G401.6 (cell line): ENCODE measurements at regions not wholly inside any gene's neighbourhood (a gene's known extent, or its start where the extent isn't known, plus 50 kb on each side); places are given as distances from the start of the nearest gene placed in this dataset.

Experiments
- FAIRE-seq: peaks from 2 replicates; lab custom pipeline; 2012; peaks lifted over from hg19 to GRCh38; lab: Jason Lieb, UNC

DNA sequence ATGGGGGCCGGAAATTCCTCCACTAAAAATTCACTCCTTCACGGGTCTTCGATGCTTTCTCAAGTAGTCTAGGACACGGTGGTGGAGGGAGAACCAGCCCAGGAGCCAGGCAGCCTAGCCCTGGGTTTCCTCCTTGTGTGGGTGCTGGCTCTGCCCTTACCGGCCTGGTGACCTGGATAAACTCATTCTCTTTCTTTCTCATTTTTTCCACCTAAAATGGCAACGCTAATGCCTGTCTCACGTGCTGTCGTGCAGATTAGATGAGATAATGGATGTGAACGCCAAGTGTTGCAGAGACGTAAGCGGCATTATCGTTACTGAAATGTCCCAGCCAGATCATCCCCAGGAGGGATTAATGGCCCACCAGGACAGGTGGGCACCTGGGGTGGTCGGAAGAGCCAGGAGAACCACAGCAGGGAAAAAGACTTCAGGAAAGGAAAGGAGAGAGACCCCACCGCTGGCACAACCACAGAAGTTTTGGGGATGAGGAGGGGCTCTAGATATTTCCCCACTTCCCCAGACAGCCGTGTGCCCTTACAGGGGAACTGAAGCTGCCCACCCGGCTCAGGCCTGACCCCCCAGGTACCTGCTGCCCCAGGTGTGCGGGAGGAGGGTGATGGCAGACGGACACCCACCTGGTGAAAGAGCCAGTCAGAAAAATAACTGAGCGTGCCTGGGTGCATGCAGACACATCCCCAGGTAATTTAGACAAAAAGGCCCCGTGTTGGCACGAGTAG, 100.8 kb upstream of the ASAP2 start:
- FAIRE-seq, result no peak

- FAIRE-seq, result no peak
These were observed 100.3 kb upstream of the MBOAT2 start for GRCh38 chr2:9103663-9104277.

- FAIRE-seq, result no peak
These were observed 99.6 kb upstream of the MBOAT2 start for GRCh38 chr2:9102861-9103662.

DNA sequence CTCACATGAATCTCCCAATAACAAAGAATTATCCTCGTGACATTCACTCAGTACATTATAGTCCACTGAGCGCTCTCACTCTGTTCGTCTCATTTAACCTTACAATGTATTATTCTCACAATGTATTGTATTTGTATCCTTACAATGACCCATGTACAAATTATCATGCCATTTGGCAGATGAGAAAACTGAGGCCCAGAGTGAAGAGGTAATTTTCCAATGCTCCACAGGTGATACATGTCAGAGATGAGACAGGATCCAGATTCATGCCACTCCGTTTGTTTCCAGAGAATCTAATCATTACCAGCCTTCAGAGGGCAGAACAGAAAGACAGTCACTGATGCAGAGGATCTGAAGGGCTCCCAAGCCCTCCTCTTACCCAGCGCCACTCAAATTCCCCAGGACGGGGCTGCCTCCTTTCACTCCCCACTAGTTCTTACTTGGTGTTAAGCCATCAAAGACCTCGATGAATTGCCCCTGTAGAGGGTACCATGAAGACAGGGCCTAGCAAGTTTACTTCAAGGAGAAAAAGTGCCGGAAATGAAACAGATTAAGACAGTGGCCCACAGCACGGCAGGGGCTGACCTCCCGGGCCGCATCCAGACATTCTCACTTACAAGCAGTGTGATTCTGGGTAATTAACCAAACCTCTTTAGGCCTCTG, 98.4 kb upstream of the MBOAT2 start:
- no peak for FAIRE-seq

GRCh38 chr2:9100080-9100876, 96.8 kb upstream of the MBOAT2 start:
- no peak for FAIRE-seq

DNA sequence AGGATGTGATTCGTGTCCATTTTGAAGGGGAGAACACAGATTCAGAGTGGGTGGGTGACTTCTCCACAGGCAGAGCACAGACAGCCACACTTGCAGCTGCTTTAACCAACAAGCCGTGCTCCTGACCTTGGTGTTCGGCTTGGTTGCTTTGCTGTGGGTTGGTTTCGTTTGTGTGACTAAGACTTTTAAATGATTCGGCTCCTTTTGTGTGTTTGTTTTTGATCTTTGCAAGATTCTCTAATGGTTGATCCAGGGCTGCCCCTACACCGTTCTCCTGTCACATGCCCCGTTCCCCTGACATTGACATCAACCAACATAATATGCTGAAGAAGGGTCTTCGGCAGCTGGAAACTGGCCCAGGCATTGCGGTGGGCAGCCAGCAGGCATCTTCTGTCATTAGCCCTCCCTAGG, 95.9 kb upstream of the MBOAT2 start:
- no peak for FAIRE-seq

- FAIRE-seq, result no peak
These were observed 94.4 kb upstream of the MBOAT2 start for GRCh38 chr2:9097892-9098291.

DNA sequence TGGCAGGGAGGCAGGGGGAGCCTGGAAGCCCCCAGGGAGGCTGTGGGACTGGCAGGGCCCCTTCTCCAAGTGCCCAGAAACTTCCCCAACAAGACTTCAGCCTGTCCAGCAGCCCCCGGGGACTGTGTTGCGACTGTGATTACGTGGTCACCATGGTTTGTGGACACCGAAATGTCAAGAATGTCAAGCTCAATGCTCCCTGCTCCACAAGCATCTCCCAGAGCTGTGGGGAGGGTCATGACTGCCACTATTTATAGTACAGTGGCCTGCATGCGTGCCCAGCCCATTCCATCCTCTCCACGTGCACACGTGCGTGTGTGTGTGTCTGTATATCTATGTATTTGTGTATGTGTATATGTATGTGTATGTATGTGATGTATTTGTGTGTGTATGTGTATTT, 93.8 kb upstream of the MBOAT2 start:
- no peak for FAIRE-seq

DNA sequence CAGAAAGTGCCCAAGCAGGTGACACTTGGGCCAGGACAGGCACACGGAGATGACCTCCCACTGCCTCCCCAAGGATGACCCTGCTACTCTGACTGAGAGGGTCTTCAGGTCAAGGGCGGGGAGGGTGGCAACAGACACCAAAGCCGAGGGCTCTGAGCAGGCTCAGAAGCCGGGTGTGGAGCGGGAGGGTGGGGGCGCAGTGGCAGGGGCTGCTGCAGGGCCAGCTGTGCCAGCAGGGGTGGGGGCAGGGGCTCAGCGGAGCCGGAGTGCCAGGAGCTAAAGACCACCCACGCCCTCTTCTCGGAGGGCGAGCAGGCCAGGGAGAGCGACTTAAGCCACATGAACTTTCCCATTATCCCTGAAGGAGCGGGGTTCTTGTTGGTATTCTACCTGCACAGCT, 93.3 kb upstream of the MBOAT2 start:
- FAIRE-seq, result no peak

- no peak for FAIRE-seq
These were observed 92.2 kb upstream of the MBOAT2 start for GRCh38 chr2:9095690-9096089.

- no peak for FAIRE-seq
These were observed 91.7 kb upstream of the MBOAT2 start for GRCh38 chr2:9095226-9095625.

DNA sequence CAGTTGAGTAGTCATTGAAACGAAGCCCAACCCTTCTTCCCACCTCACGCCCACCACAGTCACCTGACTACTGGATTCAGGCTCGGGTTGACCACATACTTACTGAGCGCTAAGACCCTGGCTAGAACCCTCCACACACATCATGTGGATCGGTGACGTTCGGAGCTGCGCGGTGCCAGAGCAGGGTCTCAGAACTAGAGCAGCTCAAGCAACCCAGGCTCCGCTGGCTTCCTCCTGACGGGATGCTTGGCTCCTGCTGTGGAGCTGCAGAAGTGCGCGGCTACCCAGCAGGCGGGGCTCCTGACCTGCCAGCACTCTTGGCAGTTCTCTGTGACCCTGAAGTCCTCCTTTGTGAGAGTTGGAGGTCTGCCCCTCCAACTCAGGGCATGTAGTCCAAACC, 90.6 kb upstream of the MBOAT2 start:
- FAIRE-seq, result no peak

DNA sequence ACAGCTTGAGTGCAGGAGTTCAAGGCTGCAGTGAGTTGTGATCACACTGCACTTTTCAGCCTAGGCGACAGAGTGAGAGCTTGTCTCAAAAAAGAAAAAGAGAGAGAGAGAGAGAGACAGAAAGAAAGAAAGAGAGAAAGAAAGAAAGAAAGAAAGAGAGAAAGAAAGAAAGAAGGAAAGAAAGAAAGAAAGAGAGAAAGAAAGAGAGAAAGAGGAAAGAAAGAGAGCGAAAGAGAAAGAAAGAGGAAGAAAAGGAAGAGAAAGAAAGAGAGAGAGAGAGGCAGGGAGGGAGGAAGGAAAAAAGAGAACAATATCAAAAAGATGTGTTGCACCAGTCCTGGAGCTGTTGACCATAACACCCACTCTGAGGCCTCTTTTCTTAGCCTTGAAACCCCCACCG, 89.8 kb upstream of the MBOAT2 start:
- FAIRE-seq, result no peak

DNA sequence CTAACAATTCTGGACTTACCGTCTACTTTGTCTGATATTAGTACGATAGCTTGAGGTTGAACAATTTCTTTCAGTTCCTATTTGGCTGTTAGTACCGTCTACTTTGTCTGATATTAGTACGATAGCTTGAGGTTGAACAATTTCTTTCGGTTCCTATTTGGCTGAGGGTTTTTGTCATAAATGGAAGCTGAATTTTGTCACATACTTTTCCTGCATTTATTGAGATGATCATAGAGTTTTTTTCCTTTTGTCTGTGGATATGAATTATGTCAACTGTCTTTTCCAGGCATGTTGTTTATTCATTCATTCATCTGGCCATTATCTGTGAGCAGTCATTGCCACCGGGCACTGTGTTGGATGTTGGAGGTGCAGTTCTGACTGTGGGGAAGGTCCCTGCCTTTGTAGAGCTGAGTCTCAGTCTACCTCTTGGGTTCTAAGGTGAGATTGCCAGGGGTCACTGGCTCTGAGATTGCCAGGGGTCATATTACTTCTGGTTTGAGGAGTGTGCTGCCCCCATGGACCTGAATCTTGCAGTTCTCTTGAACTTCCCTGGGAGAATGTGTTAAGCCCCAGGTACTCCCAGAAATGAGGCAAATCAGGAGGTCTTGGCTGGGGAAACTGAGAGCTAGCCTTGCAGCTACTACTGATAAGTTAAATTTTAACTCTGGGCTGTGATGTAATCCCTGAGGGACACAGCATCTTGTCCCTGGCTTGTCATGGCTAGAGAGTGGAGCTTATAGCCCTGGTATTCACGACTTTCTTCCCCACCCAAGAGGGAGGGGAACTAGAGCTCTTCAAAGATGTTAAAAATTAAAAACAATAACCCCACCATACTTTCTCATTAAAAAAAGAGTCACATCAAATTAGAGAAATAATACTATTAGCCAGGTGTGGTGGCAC, 89.1 kb upstream of the MBOAT2 start:
- no peak for FAIRE-seq

DNA sequence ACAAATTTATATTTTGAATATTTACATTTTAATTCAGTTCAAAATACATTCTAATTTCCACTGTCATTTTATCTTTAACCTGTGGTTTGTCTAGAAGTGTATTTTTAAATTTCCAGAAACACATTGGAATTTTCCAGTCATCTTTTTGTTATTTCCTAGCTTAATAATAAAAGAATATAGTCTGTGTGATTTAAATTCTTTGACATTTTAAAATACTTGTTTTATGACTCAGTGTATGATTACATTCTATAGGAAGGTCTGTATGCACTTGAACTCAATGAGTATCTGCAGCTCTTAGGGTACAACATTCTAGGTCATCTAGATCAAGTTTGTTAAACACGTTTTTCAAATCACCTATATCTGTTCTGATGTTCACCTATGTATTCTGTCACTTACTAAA, 88.3 kb upstream of the MBOAT2 start:
- no peak for FAIRE-seq

DNA sequence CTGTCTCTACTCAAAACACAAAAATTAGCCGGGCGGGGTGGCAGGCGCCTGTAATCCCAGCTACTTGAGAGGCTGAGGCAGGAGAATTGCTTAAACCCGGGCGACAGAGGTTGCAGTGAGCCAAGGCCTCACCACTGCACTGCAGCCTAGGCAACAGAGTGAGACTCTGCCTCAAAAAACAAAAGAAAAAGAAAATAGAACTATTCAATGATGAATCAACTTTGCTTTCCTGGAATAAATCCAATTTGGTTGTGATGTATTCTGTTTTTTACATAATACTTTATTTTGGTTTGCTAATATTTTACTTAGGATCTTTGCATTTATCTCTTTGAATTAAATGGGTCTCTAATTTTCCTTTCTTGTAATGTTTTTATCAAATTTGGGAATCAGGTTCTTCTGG, 86.3 kb upstream of the MBOAT2 start:
- FAIRE-seq, result no peak

GRCh38 chr2:9087121-9087681, 83.7 kb upstream of the MBOAT2 start:
- FAIRE-seq, result no peak

- FAIRE-seq, result no peak
These were observed 83.0 kb upstream of the MBOAT2 start for GRCh38 chr2:9086465-9086864.

- no peak for FAIRE-seq
These were observed 81.9 kb upstream of the MBOAT2 start for GRCh38 chr2:9085353-9085752.

DNA sequence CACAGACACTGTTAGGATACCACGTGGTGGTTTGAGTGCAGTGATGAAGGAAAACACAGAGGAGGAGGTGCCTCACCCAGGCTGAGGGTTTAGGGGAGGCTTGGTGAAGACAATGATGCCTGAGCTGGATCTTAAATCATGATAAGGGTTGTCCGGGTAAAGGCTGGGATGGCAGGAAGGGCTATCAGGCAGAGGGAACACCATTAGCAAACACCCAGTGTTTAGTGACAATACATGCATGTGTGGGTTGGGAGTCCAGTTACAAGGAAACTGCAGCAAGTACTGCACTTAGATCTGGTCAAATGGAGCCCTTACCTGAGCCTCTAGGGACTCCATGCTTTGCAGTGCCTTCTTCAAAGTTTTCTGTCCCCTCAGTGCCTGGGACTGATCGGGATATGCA, 79.8 kb upstream of the MBOAT2 start:
- no peak for FAIRE-seq

DNA sequence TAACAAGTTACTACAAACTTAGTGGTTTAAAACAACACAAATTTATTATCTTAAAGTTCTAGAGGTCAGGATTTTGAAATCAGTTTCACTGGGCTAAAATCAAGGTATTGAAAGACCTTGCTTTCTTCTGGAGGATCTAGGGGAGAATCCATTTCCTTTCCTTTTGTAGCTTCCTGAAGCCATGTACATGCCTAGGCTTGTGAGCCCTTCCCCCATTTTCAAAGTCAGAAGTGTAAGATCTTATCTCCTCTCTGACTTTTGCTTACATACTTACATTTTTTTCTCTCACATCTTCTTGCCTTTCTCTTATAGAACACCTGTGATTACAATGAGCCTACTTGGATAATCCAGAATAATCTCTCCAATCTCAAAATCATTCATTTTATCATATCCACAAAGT, 78.7 kb upstream of the MBOAT2 start:
- FAIRE-seq, result no peak
